Peyer's patch (tissue), 4 donors: ENCODE measurements at regions not wholly inside any gene's neighbourhood (a gene's known extent, or its start where the extent isn't known, plus 50 kb on each side); places are given as distances from the start of the nearest gene placed in this dataset.

ENCODE experiments used
- CTCF ChIP-seq, 6 experiments: fragments of 450-650 bp in 4 of 6; fragments of 200-600 bp in 2 of 6; sonication (generic) in 1 of 6; IDR thresholded peaks; one replicate each; pipeline ENCODE4 v1.5.1; 2017 to 2019; ENCODE audit warnings: antibody characterized with exemption in 6 of 6, mild to moderate bottlenecking in 3 of 6, moderate library complexity in 1 of 6
- POLR2A ChIP-seq, 2 donors: fragments of 450-650 bp; IDR thresholded peaks; one replicate each; pipeline ENCODE4 v1.5.1; 2017; ENCODE audit warnings: antibody characterized with exemption in 2 of 2, mild to moderate bottlenecking in 2 of 2, moderate library complexity in 2 of 2

DNA sequence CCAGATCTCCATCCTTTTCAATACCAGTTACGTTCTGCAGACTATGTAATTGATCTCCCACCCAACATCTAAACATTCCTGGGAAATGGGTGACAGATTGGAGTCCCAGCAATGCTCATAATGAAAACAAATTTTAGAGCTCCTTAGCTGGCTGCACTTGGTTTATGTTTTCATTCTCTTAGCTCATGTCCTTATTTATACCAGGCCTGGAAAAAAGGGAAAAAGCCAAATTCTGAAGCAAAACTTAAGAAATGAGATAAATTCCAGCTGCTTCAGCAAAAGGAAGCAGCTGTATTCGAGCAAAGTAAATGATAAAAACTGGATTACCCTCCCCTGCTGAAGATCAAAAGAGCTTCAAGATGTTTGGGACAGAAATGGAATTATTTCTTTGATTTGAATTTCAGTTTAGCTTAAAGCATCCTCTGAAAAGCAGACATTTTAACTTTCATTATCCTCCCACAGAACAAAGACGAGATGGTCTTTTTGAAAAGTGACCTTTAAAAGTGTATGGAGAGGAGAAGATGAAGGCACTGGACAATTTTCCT lies 196.5 kb upstream of the THUMPD2 start:
- TF ChIP-seq POLR2A (IDR thresholded peaks at IDR 0.05) = no peak
- TF ChIP-seq CTCF (IDR thresholded peaks at IDR 0.05) = no peak
